DMS 273 treated with DMSO at 0.1 percent for 48 hours (cell line): ENCODE measurements at regions not wholly inside any gene's neighbourhood (a gene's known extent, or its start where the extent isn't known, plus 50 kb on each side); places are given as distances from the start of the nearest gene placed in this dataset.
"Not testable (repeated sequence)": the region's sequence is repeated elsewhere in the genome, so short reads cannot be mapped to it uniquely, and the experiment has no call there.

Experiments used
- DNase-seq: peaks from one replicate; lab custom pipeline; 2025; lab: John Stamatoyannopoulos, UW

DNA sequence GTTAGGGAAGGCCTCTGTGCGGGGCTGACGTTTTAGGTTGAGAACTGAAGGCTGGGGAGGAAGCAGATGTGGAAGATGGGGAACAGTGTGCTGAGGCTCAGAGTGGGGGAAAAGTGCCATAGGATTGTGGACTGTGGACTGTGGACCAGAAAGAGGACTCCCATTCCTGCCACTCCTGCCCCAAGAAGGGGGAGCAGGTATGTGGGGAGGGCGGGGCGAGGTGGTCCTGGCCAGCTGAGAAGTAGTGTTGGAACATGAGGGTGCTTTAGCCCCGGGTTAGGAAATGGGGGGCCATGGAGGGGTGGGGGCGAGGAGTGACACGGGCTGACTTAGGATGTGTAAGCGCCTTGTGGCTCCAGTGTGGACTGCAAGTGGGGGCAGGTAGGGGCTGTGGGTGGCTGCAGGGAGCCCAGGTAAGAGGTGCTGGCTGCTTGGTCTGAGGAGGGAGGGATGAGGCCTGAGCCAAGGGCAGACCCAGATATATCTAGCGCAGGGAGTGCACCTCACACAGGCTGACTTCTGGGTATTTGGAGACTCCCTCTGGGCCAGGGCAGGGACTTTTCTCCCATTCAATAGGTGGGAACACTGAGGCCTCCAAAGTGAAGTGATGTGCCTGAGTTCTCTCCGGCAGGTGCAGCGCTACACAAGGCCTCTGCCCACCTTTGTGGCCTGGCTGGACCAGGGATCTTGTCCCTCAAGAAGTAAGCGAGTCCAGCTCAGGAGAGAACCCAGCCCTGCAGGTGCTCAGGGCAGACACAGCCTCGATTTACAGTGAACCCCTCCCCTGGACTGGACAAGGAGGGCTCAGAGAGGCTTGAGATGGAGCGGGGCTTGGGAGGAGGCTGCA, 76.6 kb upstream of the TOX2 start:
- DNase-seq, result no peak

DNA sequence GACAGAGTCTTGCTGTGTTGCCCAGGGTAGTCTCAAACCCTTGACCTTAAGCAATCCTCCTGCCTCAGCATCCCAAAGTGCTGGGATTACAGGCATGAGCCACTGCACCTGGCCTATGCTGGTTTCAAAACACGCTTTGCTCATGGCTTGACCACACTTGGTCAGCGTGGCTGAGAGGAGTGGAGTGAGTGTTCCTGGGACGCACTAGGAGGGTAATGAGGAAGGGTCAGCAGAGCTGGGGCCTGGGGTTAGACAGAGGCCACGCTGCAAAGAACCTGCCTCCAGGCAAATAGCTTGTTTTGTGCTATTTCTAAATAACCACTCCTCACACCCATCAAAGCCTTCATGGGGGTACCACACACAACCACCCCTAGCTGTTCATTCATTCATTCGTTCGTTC, 77.9 kb upstream of the TOX2 start:
- no peak for DNase-seq

DNA sequence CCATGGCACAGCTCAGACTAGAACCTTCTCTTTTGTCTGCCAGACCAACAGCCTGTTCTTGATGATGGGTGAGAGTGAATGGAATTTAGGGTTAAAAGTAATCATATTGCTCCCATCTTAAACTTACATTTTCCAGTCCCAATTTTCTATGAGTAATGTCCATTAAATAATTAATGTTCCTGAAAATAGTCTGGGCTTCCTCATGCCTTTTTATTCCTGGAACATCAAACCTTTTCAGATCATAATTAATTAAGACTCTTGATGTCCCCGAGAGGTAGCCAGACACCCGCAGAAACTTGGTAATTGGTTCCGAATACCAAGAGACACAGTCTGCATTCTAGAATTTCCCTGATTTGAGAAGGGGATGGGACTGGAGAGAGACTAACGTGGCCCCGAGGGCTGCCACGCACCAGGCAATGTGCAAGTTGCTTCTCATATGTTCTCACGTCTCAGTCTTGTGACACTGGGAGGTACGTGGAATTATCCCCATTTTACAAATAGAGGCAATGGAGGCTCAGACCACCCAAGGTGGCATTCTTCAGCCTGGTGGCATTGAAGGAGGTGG, 78.6 kb upstream of the TOX2 start:
- DNase-seq, result no peak

DNA sequence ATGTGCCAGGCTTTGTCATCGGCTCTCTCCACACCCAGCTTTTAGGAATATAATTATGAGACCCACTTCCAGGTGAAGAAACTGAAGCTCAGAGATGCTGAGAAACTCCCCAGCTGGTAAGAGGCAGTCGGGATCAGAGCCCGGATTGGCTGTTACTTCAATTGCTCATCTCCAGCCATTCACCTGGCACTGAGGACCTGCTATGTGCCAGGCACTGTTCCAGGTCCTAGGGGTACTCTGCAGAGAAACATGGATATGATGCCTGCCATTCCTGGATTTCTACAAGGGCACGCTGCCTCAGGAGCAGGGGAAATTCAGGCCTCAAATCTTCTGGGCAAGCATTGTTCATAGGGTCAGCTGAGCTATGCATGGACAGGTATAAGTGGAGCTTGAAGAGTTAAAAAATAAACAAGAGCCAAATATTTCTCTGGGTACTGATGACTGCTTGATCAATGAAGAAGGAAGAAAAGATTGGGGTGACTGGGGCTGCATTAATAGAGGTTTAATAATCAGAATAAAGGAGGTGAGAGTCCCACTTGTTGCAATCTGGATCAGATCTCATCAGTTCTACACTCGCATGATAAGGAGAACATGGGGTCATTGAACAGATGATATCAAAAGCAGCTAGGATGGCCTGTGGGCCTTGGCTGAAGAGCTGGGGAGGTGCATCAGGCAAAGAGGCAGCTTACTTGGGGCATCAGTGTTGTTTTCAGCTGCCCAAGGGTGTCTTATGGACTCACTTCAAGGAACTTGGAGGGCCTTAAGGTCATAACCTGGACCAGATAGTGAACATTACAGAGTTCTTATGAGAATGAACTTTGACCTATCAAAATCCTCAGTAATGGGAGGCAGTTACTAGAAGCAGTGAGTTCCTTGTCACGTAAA, 80.9 kb upstream of the TOX2 start:
- no peak for DNase-seq

- no peak for DNase-seq
These were observed 81.7 kb upstream of the TOX2 start for GRCh38 chr20:43832961-43833360.

DNA sequence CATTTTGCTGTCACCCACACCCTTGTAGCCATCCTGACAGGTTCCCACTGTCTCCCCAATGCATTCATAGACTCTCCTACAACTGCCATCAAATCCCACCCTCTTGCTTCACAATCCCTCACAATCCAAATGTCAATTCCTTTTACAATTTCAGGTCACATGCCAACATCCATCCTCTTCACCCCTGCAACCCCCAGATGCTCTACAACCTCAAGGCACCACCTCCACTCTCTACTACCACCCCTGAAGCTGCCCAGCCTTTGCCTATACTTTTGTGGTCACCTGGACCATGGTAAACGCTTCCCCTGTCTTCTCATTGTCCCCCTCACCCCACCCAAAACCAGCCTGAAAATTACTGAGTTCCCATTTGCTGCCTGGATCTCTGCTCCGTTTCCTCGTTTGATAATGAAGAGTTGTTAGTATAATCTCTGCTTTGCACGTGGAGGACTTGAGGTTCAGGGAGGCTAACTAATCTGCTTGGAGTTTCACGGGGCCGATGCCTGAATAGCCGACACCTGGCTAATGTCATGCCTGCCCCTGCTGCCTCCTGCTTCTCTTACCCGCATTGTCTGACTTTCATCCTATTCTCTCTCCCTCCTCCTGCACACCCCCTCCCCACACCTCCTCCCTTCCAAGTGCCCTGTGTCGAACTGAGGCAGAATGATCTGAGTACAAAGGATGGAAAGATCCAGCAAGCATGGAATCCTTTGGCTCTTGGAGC, 82.4 kb upstream of the TOX2 start:
- DNase-seq, result no peak

GRCh38 chr20:43831481-43832065, 83.1 kb upstream of the TOX2 start:
- no peak for DNase-seq

DNA sequence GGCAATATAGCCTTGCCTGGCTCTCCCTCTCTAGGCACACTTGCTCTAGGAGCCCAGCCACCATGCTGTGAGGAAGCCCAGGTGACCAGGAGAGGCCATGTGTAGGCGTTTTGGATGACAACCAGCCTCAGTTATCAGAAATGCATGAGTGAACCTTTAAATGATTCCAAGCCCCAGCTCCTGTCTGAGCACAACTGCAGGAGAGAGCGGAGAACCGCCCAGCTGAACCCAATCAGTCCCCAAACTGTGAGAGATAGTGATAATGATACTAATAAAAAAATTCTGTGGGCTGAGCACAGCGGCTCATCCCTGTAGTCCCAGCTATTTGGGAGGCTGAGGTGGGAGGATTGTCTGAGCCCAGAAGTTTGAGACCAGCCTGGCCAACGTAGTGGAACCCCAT, 83.8 kb upstream of the TOX2 start:
- no peak for DNase-seq

DNA sequence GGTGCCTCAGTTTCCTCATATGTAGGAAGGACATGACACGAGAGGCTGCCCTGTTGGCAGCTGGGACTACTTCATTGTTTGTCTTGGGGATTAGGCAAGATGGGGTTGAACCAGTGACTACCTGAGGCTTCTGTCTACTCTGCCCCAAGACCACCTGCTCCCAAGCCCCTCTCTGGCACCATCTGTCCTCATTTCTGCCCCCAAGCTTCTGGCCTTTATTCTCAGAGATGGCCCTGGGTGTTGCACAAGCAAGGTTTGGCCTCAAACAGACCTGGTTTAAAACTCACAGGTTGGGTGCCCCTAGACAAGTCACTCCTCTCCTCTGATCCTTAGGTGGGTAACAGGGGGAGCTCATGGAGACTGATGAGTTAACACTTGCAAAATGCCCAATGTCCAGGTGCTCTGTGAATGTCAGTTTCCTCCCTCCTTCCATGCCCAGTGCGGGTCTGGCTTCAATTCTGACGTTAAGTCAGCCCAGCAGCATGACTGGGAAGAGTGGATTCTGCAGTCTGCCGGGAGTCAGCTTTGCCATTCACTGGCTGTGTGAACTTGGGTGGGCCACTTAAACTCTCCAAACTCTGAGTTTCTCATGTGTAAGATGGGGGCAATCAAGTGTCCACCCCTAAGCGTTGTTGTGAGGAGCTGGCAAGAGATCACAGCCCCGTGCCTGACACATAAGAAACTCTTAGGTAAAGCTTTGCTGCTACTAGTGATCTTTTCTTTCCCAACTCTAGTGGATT, 84.5 kb upstream of the TOX2 start:
- DNase-seq, result no peak

DNA sequence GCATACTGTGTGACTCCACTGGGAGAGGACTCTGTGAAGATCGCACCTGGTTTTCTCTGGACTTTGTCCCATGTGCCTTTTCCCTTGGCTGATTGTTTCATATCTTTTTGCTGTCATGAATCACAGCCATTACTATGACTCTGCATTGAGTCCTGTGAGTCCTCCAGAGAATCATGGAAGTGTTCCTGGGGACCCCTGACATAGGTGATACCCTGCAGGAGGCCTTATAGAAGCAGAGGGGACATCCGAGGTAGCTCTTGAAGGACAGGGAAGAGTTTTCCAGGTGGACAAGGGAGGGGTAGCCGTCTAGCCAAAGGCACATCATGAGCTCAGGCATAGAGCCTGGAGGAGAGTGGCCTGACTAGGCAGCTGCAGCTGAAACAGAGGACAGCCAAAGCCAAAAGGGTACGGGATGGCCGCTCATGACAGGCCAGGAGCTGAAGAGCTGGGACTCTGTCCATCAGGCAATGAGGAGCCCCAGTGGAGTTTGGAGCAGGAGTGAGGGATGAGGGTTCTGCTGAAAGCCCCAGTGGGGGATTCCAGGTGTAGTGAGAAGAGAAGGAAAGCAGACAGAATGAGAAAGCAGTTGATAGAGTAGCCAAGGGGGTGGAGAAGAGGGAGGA, 86.6 kb upstream of the TOX2 start:
- DNase-seq, result no peak

GRCh38 chr20:43826943-43827342, 87.7 kb upstream of the TOX2 start:
- DNase-seq, result not testable (repeated sequence)

DNA sequence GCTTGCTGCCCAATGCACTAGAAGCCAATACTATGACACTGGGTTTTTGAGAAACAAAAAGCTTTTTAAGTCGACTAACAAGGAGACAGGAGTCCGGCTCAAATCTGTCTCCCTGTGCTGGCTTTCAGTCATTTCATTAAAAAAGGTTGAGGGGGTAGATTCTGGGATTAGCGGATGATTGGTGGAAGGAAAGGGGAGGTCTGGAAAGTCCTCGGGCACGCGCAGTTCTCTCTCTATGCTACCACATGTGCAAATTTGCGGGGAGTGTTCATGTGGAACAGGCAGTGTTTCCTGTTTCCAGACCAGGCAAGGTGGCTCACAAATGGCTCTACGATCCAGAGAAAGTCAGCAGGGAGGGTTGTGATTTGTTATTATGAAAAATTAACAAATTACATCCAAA, 89.1 kb upstream of the TOX2 start:
- no peak for DNase-seq

DNA sequence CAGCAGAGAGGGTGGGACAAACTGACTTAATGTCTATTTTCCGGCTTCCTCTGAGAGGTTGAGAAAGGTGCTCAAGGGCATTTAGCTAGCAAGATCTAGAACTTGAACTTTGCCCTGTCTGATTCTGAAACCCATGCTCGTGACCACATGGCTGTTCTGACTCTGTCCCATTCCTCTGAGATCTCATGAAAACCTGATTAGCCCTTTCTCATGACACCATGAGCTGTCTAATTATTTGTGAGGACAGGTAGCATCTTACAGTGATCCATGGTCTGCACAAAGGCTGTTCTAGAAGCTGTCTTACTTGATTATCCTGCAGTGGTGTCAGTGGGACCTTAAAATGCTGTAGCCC, 89.6 kb upstream of the TOX2 start:
- DNase-seq, result no peak

- peak; percentile 15 for DNase-seq
These were observed 90.2 kb upstream of the TOX2 start for GRCh38 chr20:43824309-43825050.

- no peak for DNase-seq
These were observed 92.9 kb upstream of the TOX2 start for GRCh38 chr20:43821795-43822194.

- no peak for DNase-seq
These were observed 93.8 kb upstream of the TOX2 start for GRCh38 chr20:43820731-43821330.

- no peak for DNase-seq
These were observed 85.4 kb upstream of the GTSF1L start for GRCh38 chr20:43812216-43812615.

DNA sequence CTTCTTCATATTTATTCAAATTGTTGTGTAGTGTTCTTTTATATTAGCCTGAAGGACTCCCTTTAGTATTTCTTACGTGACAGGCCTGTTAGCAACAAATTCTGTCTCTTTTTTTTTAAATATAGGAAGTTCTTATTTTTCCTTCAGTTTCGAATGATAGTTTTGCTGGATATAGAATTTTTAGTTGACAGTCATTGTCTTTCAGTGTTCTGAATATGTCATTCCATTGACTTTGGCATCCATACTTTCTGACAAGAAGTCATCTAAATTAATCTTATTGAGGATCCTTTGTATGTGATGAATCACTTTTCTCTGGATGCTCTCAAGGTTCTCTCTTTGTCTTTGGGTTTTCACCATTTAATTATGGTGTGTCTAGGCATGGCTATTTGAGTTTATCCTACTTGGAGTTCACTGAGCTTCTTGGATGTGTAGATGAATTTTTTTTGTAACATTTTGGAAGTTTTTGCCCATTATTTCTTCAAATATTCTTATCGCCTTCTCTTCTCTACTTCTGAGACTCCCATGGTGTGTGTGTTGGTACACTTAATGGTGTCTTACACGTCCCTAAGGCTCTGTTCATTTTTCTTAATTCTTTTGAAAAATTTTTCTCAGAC, 82.5 kb upstream of the GTSF1L start:
- DNase-seq, result no peak

DNA sequence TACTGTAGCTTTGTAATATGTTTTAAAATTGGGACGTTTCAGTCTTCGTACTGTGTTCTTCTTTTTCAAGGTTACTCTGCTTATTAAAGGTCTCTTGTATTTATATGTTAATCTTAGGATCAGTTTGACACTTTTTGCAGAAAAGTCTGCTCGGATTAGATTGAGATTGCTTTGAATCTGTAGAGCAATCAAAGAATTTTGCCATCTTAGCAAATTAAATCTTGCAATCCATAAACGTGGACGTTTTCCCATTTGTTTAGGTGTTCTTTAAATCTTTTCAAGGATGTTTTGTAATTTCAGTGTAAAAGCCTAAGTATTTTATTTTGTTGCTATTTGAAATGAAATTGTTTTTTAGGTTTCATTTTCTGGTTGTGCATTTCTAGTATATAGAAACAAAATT, 78.0 kb upstream of the GTSF1L start:
- DNase-seq, result no peak
